ENCODE measurements at regions not wholly inside any gene's neighbourhood (a gene's known extent, or its start where the extent isn't known, plus 50 kb on each side); places are given as distances from the start of the nearest gene placed in this dataset.

- H3K27ac ChIP-seq (ENCODE audit: low read depth, low read length), result no peak overlapping the region
- peaks cover 0 to 4% (median 3%) of the 10 kb centered on the region in 5 donors for H3K9me3 ChIP-seq (ENCODE audit: control insufficient read depth in 5 of 5, low read length in 5 of 5)
- H3K9ac ChIP-seq (ENCODE audit: low read length in 5 of 5), result no peak overlapping the region
- no peak overlapping the region for H3K4me3 ChIP-seq (ENCODE audit: low read depth in 1 of 5, low read length in 5 of 5)
- no peaks in the 10 kb centered on the region for H3K27me3 ChIP-seq (ENCODE audit: control insufficient read depth in 5 of 5, insufficient read depth in 4 of 5, low read length in 5 of 5)
- H3K36me3 ChIP-seq (ENCODE audit: control insufficient read depth in 5 of 5, insufficient read depth in 5 of 5, low read length in 5 of 5), result no peaks in the 10 kb centered on the region
- H3K4me1 ChIP-seq (ENCODE audit: control insufficient read depth in 5 of 5, insufficient read depth in 5 of 5, low read length in 5 of 5), result no peaks in the 10 kb centered on the region
Measured at GRCh38 chr3:158882445-158882844, 80.6 kb downstream of the MFSD1 start.

- Histone ChIP-seq H3K9me3 (ENCODE audit: control insufficient read depth in 5 of 5, low read length in 5 of 5) (no peaks in the 10 kb centered on the region), H3K36me3 (ENCODE audit: control insufficient read depth in 5 of 5, insufficient read depth in 5 of 5, low read length in 5 of 5) (no peaks in the 10 kb centered on the region), H3K27ac (ENCODE audit: low read depth, low read length) (no peak overlapping the region), H3K4me1 (ENCODE audit: control insufficient read depth in 5 of 5, insufficient read depth in 5 of 5, low read length in 5 of 5) (no peaks in the 10 kb centered on the region), H3K9ac (ENCODE audit: low read length in 5 of 5) (no peak overlapping the region), H3K4me3 (ENCODE audit: low read depth in 1 of 5, low read length in 5 of 5) (no peak overlapping the region), H3K27me3 (ENCODE audit: control insufficient read depth in 5 of 5, insufficient read depth in 4 of 5, low read length in 5 of 5) (no peaks in the 10 kb centered on the region)
Measured at GRCh38 chr3:158896729-158897128, 94.9 kb downstream of the MFSD1 start.

GRCh38 chr3:158906749-158907148 is 104.9 kb downstream of the MFSD1 start:
- no peak overlapping the region for H3K4me3 ChIP-seq (ENCODE audit: low read depth in 1 of 5, low read length in 5 of 5)
- H3K27ac ChIP-seq (ENCODE audit: low read depth, low read length), result no peak overlapping the region
- H3K4me1 ChIP-seq (ENCODE audit: control insufficient read depth in 5 of 5, insufficient read depth in 5 of 5, low read length in 5 of 5), result no peaks in the 10 kb centered on the region
- H3K27me3 ChIP-seq (ENCODE audit: control insufficient read depth in 5 of 5, insufficient read depth in 4 of 5, low read length in 5 of 5), result peaks cover 0 to 2% (median 0%) of the 10 kb centered on the region in 5 donors
- no peaks in the 10 kb centered on the region for H3K9me3 ChIP-seq (ENCODE audit: control insufficient read depth in 5 of 5, low read length in 5 of 5)
- no peaks in the 10 kb centered on the region for H3K36me3 ChIP-seq (ENCODE audit: control insufficient read depth in 5 of 5, insufficient read depth in 5 of 5, low read length in 5 of 5)
- H3K9ac ChIP-seq (ENCODE audit: low read length in 5 of 5), result no peak overlapping the region

GRCh38 chr3:158908187-158908734 is 106.4 kb downstream of the MFSD1 start:
- peaks cover 0 to 3% (median 0%) of the 10 kb centered on the region in 5 donors for H3K27me3 ChIP-seq (ENCODE audit: control insufficient read depth in 5 of 5, insufficient read depth in 4 of 5, low read length in 5 of 5)
- no peak overlapping the region for H3K9ac ChIP-seq (ENCODE audit: low read length in 5 of 5)
- no peaks in the 10 kb centered on the region for H3K36me3 ChIP-seq (ENCODE audit: control insufficient read depth in 5 of 5, insufficient read depth in 5 of 5, low read length in 5 of 5)
- no peaks in the 10 kb centered on the region for H3K9me3 ChIP-seq (ENCODE audit: control insufficient read depth in 5 of 5, low read length in 5 of 5)
- no peak overlapping the region for H3K27ac ChIP-seq (ENCODE audit: low read depth, low read length)
- no peak overlapping the region for H3K4me3 ChIP-seq (ENCODE audit: low read depth in 1 of 5, low read length in 5 of 5)
- no peaks in the 10 kb centered on the region for H3K4me1 ChIP-seq (ENCODE audit: control insufficient read depth in 5 of 5, insufficient read depth in 5 of 5, low read length in 5 of 5)

GRCh38 chr3:158909870-158910269 is 108.0 kb downstream of the MFSD1 start:
- Histone ChIP-seq H3K9me3 (ENCODE audit: control insufficient read depth in 5 of 5, low read length in 5 of 5) (no peaks in the 10 kb centered on the region), H3K4me1 (ENCODE audit: control insufficient read depth in 5 of 5, insufficient read depth in 5 of 5, low read length in 5 of 5) (no peaks in the 10 kb centered on the region), H3K27me3 (ENCODE audit: control insufficient read depth in 5 of 5, insufficient read depth in 4 of 5, low read length in 5 of 5) (peaks cover 0 to 3% (median 0%) of the 10 kb centered on the region in 5 donors), H3K9ac (ENCODE audit: low read length in 5 of 5) (no peak overlapping the region), H3K27ac (ENCODE audit: low read depth, low read length) (no peak overlapping the region), H3K4me3 (ENCODE audit: low read depth in 1 of 5, low read length in 5 of 5) (no peak overlapping the region), H3K36me3 (ENCODE audit: control insufficient read depth in 5 of 5, insufficient read depth in 5 of 5, low read length in 5 of 5) (no peaks in the 10 kb centered on the region)

- Histone ChIP-seq H3K4me3 (ENCODE audit: low read depth in 1 of 5, low read length in 5 of 5) (no peak overlapping the region), H3K27ac (ENCODE audit: low read depth, low read length) (no peak overlapping the region), H3K9me3 (ENCODE audit: control insufficient read depth in 5 of 5, low read length in 5 of 5) (no peaks in the 10 kb centered on the region), H3K36me3 (ENCODE audit: control insufficient read depth in 5 of 5, insufficient read depth in 5 of 5, low read length in 5 of 5) (no peaks in the 10 kb centered on the region), H3K4me1 (ENCODE audit: control insufficient read depth in 5 of 5, insufficient read depth in 5 of 5, low read length in 5 of 5) (no peaks in the 10 kb centered on the region), H3K27me3 (ENCODE audit: control insufficient read depth in 5 of 5, insufficient read depth in 4 of 5, low read length in 5 of 5) (peaks cover 0 to 3% (median 0%) of the 10 kb centered on the region in 5 donors), H3K9ac (ENCODE audit: low read length in 5 of 5) (no peak overlapping the region)
Measured at GRCh38 chr3:158911586-158911985, 109.7 kb downstream of the MFSD1 start.

- H3K9me3 ChIP-seq (ENCODE audit: control insufficient read depth in 5 of 5, low read length in 5 of 5), result no peaks in the 10 kb centered on the region
- H3K27ac ChIP-seq (ENCODE audit: low read depth, low read length), result no peak overlapping the region
- no peak overlapping the region for H3K9ac ChIP-seq (ENCODE audit: low read length in 5 of 5)
- H3K36me3 ChIP-seq (ENCODE audit: control insufficient read depth in 5 of 5, insufficient read depth in 5 of 5, low read length in 5 of 5), result no peaks in the 10 kb centered on the region
- peaks cover 0 to 3% (median 0%) of the 10 kb centered on the region in 5 donors for H3K27me3 ChIP-seq (ENCODE audit: control insufficient read depth in 5 of 5, insufficient read depth in 4 of 5, low read length in 5 of 5)
- H3K4me1 ChIP-seq (ENCODE audit: control insufficient read depth in 5 of 5, insufficient read depth in 5 of 5, low read length in 5 of 5), result no peaks in the 10 kb centered on the region
- H3K4me3 ChIP-seq (ENCODE audit: low read depth in 1 of 5, low read length in 5 of 5), result no peak overlapping the region
Measured at GRCh38 chr3:158912188-158912587, 110.3 kb downstream of the MFSD1 start.

GRCh38 chr3:158912621-158913020 is 110.8 kb downstream of the MFSD1 start:
- H3K4me1 ChIP-seq (ENCODE audit: control insufficient read depth in 5 of 5, insufficient read depth in 5 of 5, low read length in 5 of 5), result no peaks in the 10 kb centered on the region
- H3K27me3 ChIP-seq (ENCODE audit: control insufficient read depth in 5 of 5, insufficient read depth in 4 of 5, low read length in 5 of 5), result peaks cover 0 to 3% (median 0%) of the 10 kb centered on the region in 5 donors
- H3K9ac ChIP-seq (ENCODE audit: low read length in 5 of 5), result no peak overlapping the region
- H3K9me3 ChIP-seq (ENCODE audit: control insufficient read depth in 5 of 5, low read length in 5 of 5), result no peaks in the 10 kb centered on the region
- no peak overlapping the region for H3K27ac ChIP-seq (ENCODE audit: low read depth, low read length)
- H3K4me3 ChIP-seq (ENCODE audit: low read depth in 1 of 5, low read length in 5 of 5), result no peak overlapping the region
- H3K36me3 ChIP-seq (ENCODE audit: control insufficient read depth in 5 of 5, insufficient read depth in 5 of 5, low read length in 5 of 5), result no peaks in the 10 kb centered on the region

GRCh38 chr3:158916111-158916510 is 114.3 kb downstream of the MFSD1 start:
- Histone ChIP-seq H3K4me3 (ENCODE audit: low read depth in 1 of 5, low read length in 5 of 5) (no peak overlapping the region), H3K9me3 (ENCODE audit: control insufficient read depth in 5 of 5, low read length in 5 of 5) (no peaks in the 10 kb centered on the region), H3K4me1 (ENCODE audit: control insufficient read depth in 5 of 5, insufficient read depth in 5 of 5, low read length in 5 of 5) (no peaks in the 10 kb centered on the region), H3K27me3 (ENCODE audit: control insufficient read depth in 5 of 5, insufficient read depth in 4 of 5, low read length in 5 of 5) (peaks cover 0 to 3% (median 0%) of the 10 kb centered on the region in 5 donors), H3K9ac (ENCODE audit: low read length in 5 of 5) (no peak overlapping the region), H3K27ac (ENCODE audit: low read depth, low read length) (no peak overlapping the region), H3K36me3 (ENCODE audit: control insufficient read depth in 5 of 5, insufficient read depth in 5 of 5, low read length in 5 of 5) (no peaks in the 10 kb centered on the region)

- Histone ChIP-seq H3K9ac (ENCODE audit: low read length in 5 of 5) (no peak overlapping the region), H3K9me3 (ENCODE audit: control insufficient read depth in 5 of 5, low read length in 5 of 5) (no peaks in the 10 kb centered on the region), H3K27me3 (ENCODE audit: control insufficient read depth in 5 of 5, insufficient read depth in 4 of 5, low read length in 5 of 5) (no peaks in the 10 kb centered on the region), H3K36me3 (ENCODE audit: control insufficient read depth in 5 of 5, insufficient read depth in 5 of 5, low read length in 5 of 5) (no peaks in the 10 kb centered on the region), H3K27ac (ENCODE audit: low read depth, low read length) (no peak overlapping the region), H3K4me1 (ENCODE audit: control insufficient read depth in 5 of 5, insufficient read depth in 5 of 5, low read length in 5 of 5) (no peaks in the 10 kb centered on the region), H3K4me3 (ENCODE audit: low read depth in 1 of 5, low read length in 5 of 5) (no peak overlapping the region)
Measured at GRCh38 chr3:158918008-158918407, 116.2 kb downstream of the MFSD1 start.

GRCh38 chr3:158918451-158918850 is 116.6 kb downstream of the MFSD1 start:
- Histone ChIP-seq H3K27me3 (ENCODE audit: control insufficient read depth in 5 of 5, insufficient read depth in 4 of 5, low read length in 5 of 5) (no peaks in the 10 kb centered on the region), H3K36me3 (ENCODE audit: control insufficient read depth in 5 of 5, insufficient read depth in 5 of 5, low read length in 5 of 5) (no peaks in the 10 kb centered on the region), H3K9me3 (ENCODE audit: control insufficient read depth in 5 of 5, low read length in 5 of 5) (no peaks in the 10 kb centered on the region), H3K4me3 (ENCODE audit: low read depth in 1 of 5, low read length in 5 of 5) (no peak overlapping the region), H3K27ac (ENCODE audit: low read depth, low read length) (no peak overlapping the region), H3K9ac (ENCODE audit: low read length in 5 of 5) (no peak overlapping the region), H3K4me1 (ENCODE audit: control insufficient read depth in 5 of 5, insufficient read depth in 5 of 5, low read length in 5 of 5) (no peaks in the 10 kb centered on the region)
